Heart right ventricle (tissue), 16 donors: ENCODE measurements at regions not wholly inside any gene's neighbourhood (a gene's known extent, or its start where the extent isn't known, plus 50 kb on each side); places are given as distances from the start of the nearest gene placed in this dataset.
A peak's percentile ranks its signal among the peaks of the same experiment; 100 is the strongest.

Experiments used
- ATAC-seq, 8 donors: fragments of 200-7000 bp; cut with Tn5 transposase; one replicate each; pipeline ENCODE4 v1.9.1; 2020; ENCODE audit warnings: mild to moderate bottlenecking in 8 of 8, moderate library complexity in 8 of 8, moderate number of reproducible peaks in 1 of 8
- DNase-seq, 2 donors: peaks; one replicate each; pipeline ENCODE4 v3.0.0-alpha.2; 2020
- H3K27ac ChIP-seq, 10 donors: fragments of 200-600 bp; sonication (generic) in 2 of 10; one replicate each; pipeline versions ENCODE4 v1.5.0 to v1.8.0; 2020 to 2022; ENCODE audit warnings: mild to moderate bottlenecking in 3 of 10
- H3K27me3 ChIP-seq, 7 donors: fragments of 200-600 bp; one replicate each; pipeline ENCODE4 v1.8.0; 2021 to 2022; ENCODE audit warnings: mild to moderate bottlenecking in 2 of 7
- H3K36me3 ChIP-seq, 9 donors: fragments of 200-600 bp; sonication (generic) in 1 of 9; one replicate each; pipeline versions ENCODE4 v1.5.0 to v1.8.0; 2020 to 2022; ENCODE audit warnings: mild to moderate bottlenecking in 2 of 9
- H3K4me1 ChIP-seq, 9 donors: fragments of 200-600 bp; sonication (generic) in 1 of 9; one replicate each; pipeline versions ENCODE4 v1.5.0 to v1.8.0; 2020 to 2022; ENCODE audit warnings: mild to moderate bottlenecking in 4 of 9
- H3K4me3 ChIP-seq, 10 donors: fragments of 200-600 bp; sonication (generic) in 2 of 10; one replicate each; pipeline versions ENCODE4 v1.5.0 to v1.8.0; 2020 to 2022; ENCODE audit warnings: mild to moderate bottlenecking in 7 of 10, moderate library complexity in 2 of 10
- H3K9me3 ChIP-seq, 11 donors: fragments of 200-600 bp in 10 of 11; sonication (generic) in 2 of 11; one replicate each; pipeline versions ENCODE4 v1.5.0 to v1.8.0; 2013 to 2022; ENCODE audit warnings: mild to moderate bottlenecking in 2 of 11, control low read depth in 1 of 11, moderate library complexity in 1 of 11
- CTCF ChIP-seq, 9 donors: fragments of 200-600 bp; sonication (generic) in 2 of 9; IDR thresholded peaks; one replicate each; pipeline versions ENCODE4 v1.5.0 to v1.8.0; 2021 to 2022; ENCODE audit warnings: antibody characterized with exemption in 9 of 9, mild to moderate bottlenecking in 5 of 9, moderate library complexity in 1 of 9
- WGBS, 2 donors: extraction: QIAGEN DNeasy Blood & Tissue Kit; methylation state at CpG; one replicate each; pipeline ENCODE4 v1.1.7; 2013; ENCODE audit warnings: inconsistent platforms in 1 of 2; 5-methylcytosine and 5-hydroxymethylcytosine counted together
- intact Hi-C, 10 donors: fragments of 100-400 bp; cut with DNase I; formaldehyde crosslinking; loops; one replicate each; pipeline versions ENCODE4 v1.11.1 to v1.14.2; 2022
- donor health status: Arrhythmogenic right ventricular cardiomyopathy.
- donor health status: ischemic (EF 13 %, LVEDD 7.1; RV severe dilation, severe dysfunction).
- donor health status: healthy with polysubstance abuse.
- donor health status: DM: no; HTN: yes; CAD: no.
- donor health status: DM: no; HTN: no; CAD: no.
- donor health status: ischemic (EF 25% LVEDD 6.9; RV normal size, moderate dysfunction).
- donor health status: ischemic (EF 25% LVEDD 5.7; RV mildly dilated, moderate dysfunction).
- donor health status: healthy.
- donor health status: DM: yes; HTN: yes; CAD: no.
- donor health status: Ischemic cardiomyopathy.
- donor health status: ischemic (EF 35%, LVEDD 5.7; RV mildly dilated, moderate dysfunction).
- donor health status: nonischemic (EF 11% LVEDD 7.7; RV severe dilation, severe dysfunction).
- donor health status: DM: yes; HTN: yes; CAD: no.
- donor health status: PGD.
- donor health status: ischemic (EF 29% LVEDD 5.4; RV normal size, mild dysfunction).
- donor health status: nonischemic (EF 23%, LVEDD 6.1; RV moderate dilation, normal function).

- H3K36me3 ChIP-seq: no peaks in the 10 kb centered on the region
- H3K27me3 ChIP-seq: no peaks in the 10 kb centered on the region
- H3K4me3 ChIP-seq: no peak overlapping the region
- DNase-seq (no peak), ATAC-seq (no peak)
- no peaks in the 10 kb centered on the region for H3K9me3 ChIP-seq
- H3K4me1 ChIP-seq: peaks cover 0 to 10% (median 0%) of the 10 kb centered on the region in 9 donors
- TF ChIP-seq CTCF (IDR thresholded peaks at IDR 0.05): no peak
- H3K27ac ChIP-seq: no peak overlapping the region
- 71 to 79% methylated on average over 3 of the region's 3 CpGs for WGBS, 2 donors
- intact Hi-C loops: no loop called here
Observed at GRCh38 chr5:114192108-114192507, 169.8 kb upstream of the KCNN2 start.

DNA sequence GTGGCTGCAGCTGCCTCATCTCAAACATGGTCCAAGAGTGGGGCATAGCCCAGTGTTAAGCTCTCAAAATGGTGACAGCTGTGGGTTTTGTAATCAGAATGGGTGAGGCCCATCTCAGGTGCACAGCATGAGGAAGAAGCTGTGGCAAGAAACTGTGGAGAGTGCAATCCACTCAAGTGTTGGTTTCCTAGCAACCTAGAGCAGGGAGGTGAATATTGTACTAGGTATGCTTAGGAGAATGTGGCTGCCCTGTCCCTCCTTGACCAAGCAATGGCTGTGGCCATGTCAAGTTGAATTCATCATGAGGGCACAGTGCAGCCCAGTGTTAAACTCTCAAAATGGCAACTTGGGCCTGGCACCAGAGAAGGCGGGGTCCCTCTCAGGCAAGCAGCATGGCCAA is 160.5 kb upstream of the KCNN2 start:
- no peaks in the 10 kb centered on the region for H3K27me3 ChIP-seq
- DNase-seq (no peak), ATAC-seq (no peak)
- no peak overlapping the region for H3K27ac ChIP-seq
- H3K4me1 ChIP-seq: no peaks in the 10 kb centered on the region
- peaks cover 0 to 31% (median 11%) of the 10 kb centered on the region in 11 donors for H3K9me3 ChIP-seq
- intact Hi-C loops: loop anchor here in 1 of 10 donors (10.0 kb wide), 1 partner anchor 87 kb away; no protein-coding TSS in a partner anchor
- H3K36me3 ChIP-seq: no peaks in the 10 kb centered on the region
- no peak overlapping the region for H3K4me3 ChIP-seq
- 0 to 94% methylated on average over 1 of the region's 1 CpG for WGBS, 2 donors
- no peak for TF ChIP-seq CTCF (IDR thresholded peaks at IDR 0.05)

- TF ChIP-seq CTCF (IDR thresholded peaks at IDR 0.05): no peak
- intact Hi-C loops: loop anchor here in 1 of 10 donors (10.0 kb wide), 1 partner anchor 90 kb away; no protein-coding TSS in a partner anchor
- Histone ChIP-seq H3K27ac (no peak overlapping the region), H3K36me3 (no peaks in the 10 kb centered on the region), H3K4me1 (peaks cover 0 to 7% (median 0%) of the 10 kb centered on the region in 9 donors), H3K4me3 (no peak overlapping the region), H3K9me3 (peaks cover 0 to 18% (median 6%) of the 10 kb centered on the region in 11 donors), H3K27me3 (no peaks in the 10 kb centered on the region)
- ATAC-seq (no peak), DNase-seq (no peak)
- WGBS, 2 donors: 84 to 92% methylated on average over 2 of the region's 2 CpGs
Observed at GRCh38 chr5:114204923-114205322, 156.9 kb upstream of the KCNN2 start.

- H3K27ac ChIP-seq: no peak overlapping the region
- no peak for DNase-seq
- H3K4me3 ChIP-seq: no peak overlapping the region
- peak in 4 of 8 donors; percentile 13 to 43 (median 28) for ATAC-seq
- intact Hi-C loops: loop anchor here in 1 of 10 donors (10.0 kb wide), 1 partner anchor 92 kb away; no protein-coding TSS in a partner anchor
- peaks cover 0 to 7% (median 0%) of the 10 kb centered on the region in 9 donors for H3K4me1 ChIP-seq
- no peaks in the 10 kb centered on the region for H3K36me3 ChIP-seq
- peaks cover 0 to under 1% (median 0%) of the 10 kb centered on the region in 11 donors for H3K9me3 ChIP-seq
- TF ChIP-seq CTCF (IDR thresholded peaks at IDR 0.05): no peak
- H3K27me3 ChIP-seq: no peaks in the 10 kb centered on the region
- 64 to 71% methylated on average over 3 of the region's 3 CpGs for WGBS, 2 donors
Observed at GRCh38 chr5:114206640-114207039, 155.2 kb upstream of the KCNN2 start.
